ENCODE measurements at regions not wholly inside any gene's neighbourhood (a gene's known extent, or its start where the extent isn't known, plus 50 kb on each side); places are given as distances from the start of the nearest gene placed in this dataset.

DNA sequence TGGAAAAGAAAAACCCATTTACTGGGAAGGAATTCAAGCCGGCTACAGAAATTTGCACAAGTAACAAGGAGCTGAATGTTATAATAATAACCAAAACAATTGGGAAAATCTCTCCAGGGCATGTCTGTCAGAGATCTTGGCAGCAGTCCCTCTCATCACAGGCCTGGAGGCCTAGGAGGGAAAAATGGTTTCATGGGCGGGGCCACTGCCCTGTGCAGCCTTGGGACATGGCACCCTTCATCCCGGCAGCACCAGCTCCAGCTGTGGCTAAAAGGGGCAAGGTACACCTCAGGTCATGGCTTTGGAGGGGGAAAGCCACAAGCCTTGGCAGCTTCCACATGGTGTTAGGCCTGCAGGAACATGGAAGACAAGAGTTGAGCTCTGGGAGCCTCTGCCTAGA is 513.1 kb upstream of the CNKSR2 start:
- no peak for DNase-seq

DNA sequence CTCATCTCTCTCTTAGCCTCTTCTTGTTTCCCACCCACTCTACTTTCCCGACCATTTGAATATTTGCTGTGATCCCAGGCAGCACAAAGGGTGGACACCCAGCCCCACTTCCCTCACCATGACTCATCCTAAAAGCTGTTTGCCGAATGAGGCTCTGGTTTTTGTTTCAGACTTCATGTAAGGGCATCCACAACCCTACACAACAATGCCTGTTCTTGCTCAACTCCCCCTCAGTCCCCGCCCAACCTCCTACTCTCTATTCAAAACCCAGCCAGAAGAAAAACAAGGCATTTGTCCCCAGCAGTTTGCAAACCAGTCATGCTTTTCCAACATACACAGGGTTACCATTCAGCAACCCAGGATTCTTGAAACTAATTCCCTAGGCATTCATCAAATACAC is 516.5 kb upstream of the CNKSR2 start:
- no peak for DNase-seq

DNA sequence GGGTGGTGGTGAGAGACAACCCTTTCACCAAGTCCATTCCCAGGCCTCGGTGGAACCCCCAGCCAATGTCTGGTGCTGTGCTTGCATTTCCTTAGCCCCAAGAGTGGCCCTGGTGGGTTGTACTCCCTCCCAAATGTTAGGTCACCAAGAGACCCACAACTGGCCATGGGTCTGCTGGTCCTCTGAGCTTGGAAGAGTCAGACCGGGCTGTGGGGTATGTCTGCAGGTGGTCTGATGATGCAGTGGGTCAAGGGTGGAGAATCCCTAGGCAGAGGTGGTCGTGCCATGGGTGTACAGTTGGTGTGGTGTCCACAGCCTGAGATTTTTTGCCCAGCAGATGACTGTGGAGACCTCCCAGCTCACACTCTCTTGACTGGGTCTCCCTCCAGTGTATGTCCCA is 535.7 kb upstream of the CNKSR2 start:
- no peak for DNase-seq

DNA sequence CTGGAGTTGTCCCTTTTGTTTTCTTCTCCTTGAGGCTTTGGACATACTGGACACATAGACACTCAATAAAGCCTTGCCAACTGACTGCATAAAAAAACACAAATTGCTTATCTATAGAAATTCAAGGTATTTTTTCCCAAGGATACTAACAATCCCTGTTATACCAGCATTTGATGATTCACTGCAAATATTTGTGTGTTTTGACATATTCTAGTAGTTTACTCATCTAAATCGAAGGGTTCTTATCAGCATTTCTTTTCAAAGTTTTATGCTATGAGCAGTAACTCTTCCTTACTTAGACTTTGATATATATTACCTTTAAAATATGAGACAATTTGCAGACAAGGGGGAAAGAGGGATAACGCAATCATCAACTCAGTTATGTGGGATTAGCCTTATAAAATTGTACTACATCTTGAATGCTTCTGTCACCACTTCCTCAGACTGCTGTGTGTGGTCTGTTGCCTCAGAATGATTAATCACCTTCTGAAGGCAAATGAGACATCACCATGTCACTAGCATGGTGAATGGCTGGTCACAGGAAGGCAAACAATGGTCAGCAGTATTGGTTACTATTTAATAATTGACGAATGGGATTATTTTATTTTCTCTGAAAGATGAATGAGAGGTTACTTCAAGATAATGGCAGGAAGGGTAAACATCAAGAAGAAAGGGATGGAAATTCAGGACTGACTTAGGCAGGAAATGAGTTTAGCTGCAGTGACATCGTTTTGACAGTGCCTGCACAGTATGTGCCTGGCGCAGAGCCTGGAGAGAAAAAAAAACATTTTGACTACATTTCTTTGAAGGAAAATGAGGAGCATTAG is 544.3 kb upstream of the CNKSR2 start:
- no peak for DNase-seq

DNA sequence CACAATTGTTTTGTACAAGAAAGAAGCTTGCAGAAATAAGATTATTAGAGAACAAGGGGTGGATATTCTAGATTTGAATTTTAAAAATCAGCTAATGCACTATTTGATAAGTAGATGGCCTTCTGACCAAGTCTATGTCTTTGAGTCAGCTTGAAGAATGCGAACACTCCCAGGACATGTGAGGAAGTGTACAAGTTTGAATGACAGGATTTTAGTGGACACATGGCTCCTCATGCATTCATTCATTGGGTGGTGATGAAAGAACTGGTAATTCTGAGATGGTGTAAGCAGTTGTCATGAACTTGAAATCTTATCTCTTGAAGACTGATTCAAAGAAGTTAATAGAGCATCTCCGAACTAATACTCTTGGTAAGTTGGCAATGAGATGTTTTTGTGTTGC is 548.2 kb upstream of the CNKSR2 start:
- no peak for DNase-seq

DNA sequence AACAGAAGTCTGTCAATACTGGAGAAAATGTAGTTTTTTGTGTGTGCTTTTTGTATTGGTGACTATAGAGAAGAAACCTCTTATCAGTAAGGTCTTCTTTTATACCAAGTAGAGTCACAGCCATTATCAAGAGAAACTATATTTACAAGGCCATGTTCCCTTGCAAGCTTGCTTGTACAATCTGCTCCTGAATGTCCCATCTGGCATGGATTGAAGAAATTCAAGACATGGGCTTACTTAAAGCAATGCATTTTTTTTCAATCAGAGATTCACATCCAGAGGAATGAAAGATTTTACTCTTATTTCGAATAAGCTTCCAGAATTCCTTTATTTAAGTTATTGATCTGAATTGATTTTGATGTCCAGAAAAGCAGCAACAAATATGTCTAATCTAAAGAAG is 537.3 kb upstream of the RPS6KA3 start:
- no peak for DNase-seq

DNA sequence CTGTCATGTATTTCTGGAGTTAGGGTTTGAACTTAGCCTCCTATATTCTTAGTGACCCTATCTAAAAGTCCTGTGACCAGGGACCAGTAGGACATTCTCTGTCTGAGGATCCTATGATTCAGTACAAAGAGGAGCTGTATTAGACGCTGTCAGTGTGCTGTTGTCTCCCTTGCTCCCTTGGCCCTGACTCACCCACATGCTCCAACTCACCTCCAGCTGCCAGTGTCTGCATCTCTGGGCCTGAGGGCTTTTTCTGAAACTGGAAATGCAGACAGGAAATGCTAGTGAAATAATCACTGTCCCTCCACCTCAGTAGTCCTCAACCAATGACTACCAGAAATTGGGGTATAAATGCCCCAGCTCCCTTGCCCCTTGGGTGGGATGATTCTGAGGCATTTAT is 535.3 kb upstream of the RPS6KA3 start:
- no peak for DNase-seq

DNA sequence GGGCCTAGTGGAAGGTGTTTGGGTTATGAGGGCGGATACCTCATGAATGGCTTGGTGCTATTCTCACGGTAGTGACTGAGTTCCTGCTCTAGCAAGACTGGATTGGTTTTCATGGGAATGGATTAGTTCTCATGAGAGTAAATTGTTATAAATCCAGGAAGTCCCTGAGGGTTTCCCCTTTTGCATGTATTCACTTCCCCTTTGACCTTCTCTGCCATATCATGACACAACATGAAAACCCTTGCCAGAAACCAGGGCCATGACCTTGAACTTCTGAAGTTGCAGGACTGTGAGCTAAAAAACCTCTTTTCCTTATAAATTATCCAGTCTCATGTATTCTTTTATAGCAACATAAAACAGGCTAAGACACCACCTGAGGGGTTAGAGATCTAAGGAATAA is 529.7 kb upstream of the RPS6KA3 start:
- DNase-seq, result no peak

DNA sequence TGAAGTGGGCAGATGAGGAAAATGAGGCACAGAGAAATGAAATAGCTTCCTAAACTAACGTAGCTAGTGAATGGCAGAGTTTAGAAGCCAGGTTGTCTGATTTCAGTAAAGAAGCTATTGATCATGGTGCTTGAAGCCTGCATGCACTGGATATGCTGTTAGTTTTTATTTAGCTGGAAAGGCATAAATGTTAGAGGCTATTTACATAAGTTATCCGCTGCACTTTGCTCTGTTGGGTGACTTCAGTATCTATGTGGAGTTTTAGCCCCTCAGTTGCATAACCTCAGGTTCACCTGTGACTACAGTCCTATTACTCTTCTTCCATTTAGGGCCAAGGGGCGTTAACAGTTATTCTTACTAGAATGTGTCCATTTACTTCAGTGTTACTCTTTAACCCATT is 522.4 kb upstream of the RPS6KA3 start:
- DNase-seq, result no peak

DNA sequence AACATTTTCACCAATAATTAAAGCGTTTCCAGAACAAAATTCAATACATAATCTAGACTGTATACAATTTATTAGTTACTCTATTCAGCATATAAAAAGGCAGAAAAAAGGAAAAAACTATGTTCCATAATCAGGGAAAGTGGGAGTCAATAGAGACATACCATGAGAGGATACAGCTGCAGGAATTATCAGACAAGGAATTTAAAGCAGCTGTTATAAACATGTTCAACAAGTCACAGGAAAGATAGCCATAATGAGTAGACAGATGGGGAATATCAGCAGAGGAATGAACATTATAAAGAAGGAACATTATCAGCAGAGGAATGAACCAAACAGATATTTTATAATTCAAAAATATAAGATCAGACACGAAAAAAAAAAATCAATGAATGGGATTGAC is 500.6 kb upstream of the RPS6KA3 start:
- no peak for DNase-seq

DNA sequence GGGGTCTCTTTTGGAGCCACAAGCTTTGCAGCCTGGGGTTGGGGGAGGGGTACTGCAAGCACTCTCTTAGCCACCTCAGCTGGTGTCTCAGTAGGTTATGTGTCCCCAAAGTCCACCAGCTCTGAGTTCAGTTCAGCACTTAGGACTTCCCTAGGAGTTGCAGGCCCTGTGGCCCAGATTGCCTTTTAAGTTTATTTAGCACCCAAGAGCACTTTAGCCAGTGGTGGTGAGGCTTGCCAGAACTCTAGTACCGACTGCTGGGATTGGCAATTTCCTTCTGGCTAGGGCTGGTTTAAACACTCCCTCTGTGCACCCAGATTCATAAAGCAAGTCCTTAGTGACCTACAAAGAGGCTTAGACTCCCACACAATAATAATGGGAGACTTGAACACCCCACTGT is 489.9 kb upstream of the RPS6KA3 start:
- DNase-seq, result no peak

DNA sequence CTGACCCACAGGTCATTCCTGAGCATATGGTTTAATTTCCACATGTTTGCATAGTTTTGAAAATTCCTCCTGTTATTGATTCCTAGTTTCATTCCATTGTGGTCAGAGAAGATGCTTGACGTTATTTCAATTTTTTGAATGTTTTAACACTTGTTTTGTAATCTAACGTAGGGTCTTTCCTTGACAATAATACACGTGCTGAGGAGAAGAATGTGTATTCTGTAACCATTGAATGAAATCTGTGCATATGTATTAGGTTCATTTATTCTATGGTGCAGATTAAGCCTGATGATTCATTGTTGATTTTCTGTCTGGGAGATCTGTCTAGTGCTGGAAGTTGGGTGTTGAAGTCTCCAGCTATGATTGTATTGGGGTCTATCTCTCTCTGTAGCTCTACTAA is 486.4 kb upstream of the RPS6KA3 start:
- DNase-seq, result no peak

DNA sequence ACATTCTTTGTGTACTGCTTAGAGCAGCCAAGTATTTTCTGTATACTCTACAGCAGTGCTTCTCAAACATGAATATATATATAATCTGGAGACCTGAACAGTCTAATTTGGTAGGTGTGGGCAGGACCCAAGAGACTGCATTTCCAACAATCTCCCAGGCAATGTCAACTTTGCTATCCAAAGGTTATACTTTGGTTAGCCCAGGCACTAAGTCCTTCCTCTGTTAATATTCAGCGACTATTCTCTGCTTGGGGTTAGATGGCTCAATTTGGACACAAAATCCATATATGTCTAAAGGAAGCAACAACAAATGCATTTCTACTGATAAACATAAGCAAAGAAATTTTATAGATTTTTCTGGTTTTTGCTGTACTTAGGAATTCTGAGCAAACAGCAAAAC is 480.0 kb upstream of the RPS6KA3 start:
- DNase-seq, result no peak

DNA sequence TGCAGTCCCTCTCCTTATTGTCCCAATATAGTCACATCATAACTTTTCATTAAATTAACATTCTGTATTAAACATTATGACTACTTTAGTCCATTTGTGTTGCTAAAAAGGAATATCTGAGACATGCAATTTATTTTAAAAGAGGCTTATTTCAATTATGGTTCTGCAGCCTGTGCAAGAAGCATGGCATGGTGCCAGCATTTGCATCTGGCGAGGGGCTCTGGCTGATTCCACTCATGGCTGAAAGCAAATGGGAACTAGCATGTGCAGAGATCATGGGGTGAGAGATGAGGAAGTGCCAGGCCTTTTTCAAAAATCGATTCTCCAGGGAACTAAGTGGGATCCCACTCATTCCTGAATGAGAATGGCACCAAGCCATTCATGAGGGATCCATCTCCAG is 476.3 kb upstream of the RPS6KA3 start:
- DNase-seq, result no peak

DNA sequence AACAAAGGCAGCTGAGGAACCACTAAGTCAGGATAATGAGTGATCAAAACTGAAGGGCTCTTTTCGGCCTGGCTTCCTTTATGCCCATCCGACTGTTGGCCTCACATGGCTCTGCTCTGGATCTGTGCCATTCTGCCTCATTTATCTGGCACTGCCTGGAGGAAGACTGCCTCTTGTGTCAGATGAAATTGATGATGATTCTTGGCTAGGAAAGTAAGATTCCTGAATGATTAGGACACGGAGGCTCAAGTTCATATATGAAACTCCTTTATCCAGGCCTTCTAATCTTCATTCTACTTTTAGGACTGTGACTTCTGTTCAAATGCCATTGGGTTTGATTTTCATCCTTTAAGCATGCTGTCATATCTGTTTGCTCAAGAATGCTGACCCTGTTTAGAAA is 475.4 kb upstream of the RPS6KA3 start:
- no peak for DNase-seq

DNA sequence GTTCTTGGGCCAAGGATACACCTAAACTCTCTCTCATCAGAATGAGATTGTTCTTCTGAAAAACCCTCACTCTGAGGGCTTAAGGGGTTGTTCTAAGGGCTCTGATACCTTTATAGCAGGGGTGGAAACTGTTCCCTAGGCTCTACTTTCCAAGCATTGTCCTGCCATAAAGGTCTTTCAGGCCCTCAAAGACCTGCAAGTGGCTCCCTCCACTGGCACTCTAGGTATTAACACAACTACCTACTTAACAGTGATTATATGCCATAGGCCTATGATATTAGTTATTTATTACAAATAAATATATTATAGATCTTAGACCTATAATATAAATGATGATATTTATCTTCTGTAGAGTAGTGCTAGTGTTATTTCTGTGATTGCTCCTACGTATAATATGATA is 473.7 kb upstream of the RPS6KA3 start:
- no peak for DNase-seq

DNA sequence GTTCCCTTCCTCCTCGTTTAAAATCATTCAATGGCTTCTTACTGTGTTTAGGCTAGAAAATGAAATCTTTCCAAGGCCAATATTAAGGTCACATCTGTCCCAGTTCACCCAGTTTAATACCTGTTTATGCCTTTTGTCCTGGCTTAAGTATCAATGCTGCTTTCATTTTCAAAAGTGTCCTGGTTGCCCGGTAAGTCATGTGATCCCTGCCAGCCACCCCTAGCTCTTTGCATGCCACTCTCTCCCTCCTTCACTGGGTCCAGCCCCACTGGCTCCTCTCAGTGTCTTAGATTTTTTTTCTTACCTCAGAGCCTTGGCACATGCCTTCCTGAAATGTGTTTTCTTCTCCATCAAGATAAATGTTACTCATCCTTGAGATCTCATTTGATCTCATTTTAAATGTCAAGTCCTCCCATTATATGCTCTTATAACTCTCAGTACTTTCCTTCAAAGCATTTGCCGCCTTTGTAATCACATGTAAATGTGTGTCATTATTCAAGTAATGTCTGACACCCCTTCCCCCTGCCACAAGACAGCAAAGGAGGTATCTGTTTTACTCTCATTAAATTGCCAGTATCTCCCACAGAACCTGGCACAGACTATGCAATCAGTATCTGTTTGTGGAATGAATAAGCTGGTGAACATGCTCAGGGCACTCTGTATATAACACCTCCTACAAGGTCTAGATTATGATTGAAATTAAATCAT is 472.5 kb upstream of the RPS6KA3 start:
- no peak for DNase-seq

DNA sequence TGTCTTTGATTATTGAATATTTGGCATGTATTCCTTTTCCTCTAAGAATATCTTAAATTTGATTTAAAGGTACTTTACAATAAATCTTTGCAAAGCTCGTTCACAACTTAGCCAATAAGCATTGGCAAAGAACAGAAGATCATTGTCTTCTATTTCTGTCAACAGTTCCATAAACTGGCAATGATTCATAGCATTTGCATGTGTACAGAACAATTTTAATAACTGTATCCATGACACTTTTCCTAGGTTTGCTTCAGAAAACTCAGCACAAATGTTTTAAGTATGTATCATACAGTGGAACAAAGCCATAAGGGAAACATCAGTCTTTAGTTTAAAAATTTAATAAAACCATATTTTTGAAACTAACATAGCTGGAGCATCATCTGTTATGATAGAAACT is 462.7 kb upstream of the RPS6KA3 start:
- no peak for DNase-seq

DNA sequence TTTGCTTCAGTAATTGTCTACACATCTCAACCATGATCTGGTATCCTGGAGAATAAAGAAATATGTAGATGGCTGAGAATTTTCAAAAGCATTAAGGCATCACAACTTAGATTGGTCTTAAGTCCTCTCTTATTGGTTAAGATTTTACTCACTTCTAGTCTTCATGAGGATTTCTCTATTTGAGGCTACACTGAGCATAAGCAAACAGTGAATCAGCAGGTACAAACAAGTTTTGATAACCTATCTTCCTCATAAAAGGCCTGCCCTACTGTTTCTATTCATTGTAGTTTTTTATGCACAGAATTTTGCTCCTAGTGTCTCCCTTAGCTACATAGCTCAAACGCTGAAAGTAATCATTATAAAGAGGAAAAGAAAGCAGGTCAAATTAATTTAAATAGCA is 460.7 kb upstream of the RPS6KA3 start:
- no peak for DNase-seq

DNA sequence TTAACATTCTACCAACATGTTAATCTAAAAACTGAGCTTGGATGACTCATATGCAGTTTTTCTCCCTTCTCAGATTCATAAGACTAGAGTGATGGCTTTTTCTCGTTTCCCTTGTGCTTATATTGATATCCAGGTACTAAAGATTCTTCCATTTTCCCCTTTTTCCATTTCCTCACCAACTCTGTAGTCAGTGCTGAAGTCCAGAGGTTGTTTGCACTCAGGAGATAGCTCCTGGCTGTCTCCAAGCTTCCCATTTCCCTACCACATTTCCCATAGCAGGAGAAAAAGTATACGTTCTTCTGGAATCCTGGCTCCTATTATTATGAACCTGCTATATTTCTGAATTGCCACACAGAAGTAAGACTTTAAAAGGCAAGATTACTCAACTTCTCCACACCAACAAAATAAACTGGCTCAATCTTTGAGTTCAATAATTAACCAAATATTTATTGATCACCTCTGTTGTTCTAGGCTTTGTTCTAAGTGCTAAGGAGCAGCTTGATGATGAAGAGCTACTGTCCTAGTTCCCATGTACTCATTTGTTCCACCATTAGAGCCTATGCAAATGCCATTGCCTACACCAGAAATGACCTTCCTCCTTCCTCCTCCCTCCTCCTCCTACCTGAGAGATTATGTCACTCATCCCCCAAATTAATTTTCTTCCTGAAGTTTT is 454.4 kb upstream of the RPS6KA3 start:
- DNase-seq, result no peak

DNA sequence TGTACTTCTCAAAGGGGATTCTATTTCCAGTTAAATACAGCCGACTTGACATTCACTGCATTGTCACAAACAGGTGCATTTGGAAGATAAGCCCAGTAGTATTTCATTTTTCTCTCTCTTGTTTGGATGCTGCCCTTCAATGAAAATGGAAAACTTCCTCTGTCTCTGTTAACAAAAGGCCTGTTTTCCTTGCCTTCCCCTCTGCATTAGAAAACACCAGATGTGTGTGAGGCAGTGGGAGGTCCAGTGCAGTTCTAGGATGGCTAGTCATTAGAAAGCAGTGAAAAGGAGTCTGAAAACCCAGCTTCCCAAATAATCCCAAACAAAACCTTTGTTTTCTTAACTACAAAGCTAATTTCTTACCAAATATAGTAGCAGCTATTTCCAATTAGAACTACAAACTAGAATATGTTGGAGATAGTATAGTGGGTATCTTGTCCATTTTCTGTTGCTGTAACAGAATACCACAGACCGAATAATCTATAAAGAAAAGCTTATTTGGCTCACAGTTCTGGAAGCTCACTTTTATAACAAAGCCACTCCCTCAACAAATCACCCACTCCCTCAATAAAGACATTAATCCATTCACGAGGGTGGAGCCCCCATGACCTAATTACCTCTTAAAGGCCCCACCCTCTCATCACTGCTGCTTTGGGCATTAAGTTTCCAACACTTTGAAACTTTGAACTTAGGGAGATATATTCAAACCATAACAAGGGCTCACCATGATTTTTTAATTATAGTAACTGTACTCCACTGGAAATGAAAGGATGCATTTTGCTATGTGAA is 452.1 kb upstream of the RPS6KA3 start:
- DNase-seq, result no peak

DNA sequence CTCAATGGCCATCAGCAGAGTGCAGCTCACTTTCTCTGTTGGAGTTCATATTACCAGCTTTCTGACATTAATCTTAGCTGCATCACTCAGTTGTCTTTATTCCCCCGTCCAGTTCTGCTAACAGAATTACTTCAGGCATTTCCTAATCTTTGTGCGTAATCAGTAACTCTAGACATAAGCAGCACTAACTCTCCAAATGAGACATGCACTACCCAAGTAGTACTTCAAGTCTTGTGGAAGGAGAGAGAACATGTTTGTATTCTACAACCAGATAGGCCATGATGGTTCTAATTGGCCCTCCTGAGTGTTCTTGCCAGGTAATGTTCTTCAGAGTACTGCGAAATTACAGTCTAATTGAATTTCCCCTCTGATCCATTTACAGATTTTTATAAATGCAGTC is 448.5 kb upstream of the RPS6KA3 start:
- DNase-seq, result no peak

DNA sequence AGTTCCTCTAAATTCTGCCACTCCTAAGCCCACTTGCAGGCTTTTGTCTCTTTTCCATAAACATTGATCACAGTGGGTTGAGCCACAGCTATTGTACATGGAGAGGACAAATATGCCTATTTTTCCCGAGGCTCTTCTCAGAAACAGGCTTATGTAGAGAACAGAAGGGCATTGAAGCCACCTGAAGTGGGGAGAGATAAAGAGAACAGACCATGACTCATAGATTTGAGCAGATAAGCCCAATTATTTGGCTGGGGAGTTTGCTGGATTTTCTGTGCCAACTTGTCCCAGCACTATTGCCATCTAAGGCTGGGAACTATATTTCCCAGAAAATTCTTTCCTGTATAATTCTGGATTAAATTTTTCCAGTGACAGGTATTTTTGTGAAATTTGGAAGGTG is 446.1 kb upstream of the RPS6KA3 start:
- DNase-seq, result no peak

Measured in activated CD4-positive, alpha-beta T cell treated with anti-CD3 and anti-CD28 coated beads, Interleukin-2, amount 50 U/mL, for 16 hours (primary cell).